ENCODE measurements at regions not wholly inside any gene's neighbourhood (a gene's known extent, or its start where the extent isn't known, plus 50 kb on each side); places are given as distances from the start of the nearest gene placed in this dataset.

GRCh38 chr10:36391405-36391804 lies 734.0 kb upstream of the ANKRD30A start:
- H3K36me3 ChIP-seq (ENCODE audit: control insufficient read depth in 2 of 2, extremely low read depth in 1 of 2, insufficient read depth in 2 of 2, low read length in 2 of 2) = no peaks in the 10 kb centered on the region
- dilution Hi-C loops (cut with MboI; ENCODE audit: extremely low pct_ligation_motif_present, low sequenced_read_pairs) (no loop called here), intact Hi-C loops (cut with micrococcal nuclease) (no loop called here)
- POLR2A ChIA-PET = no interaction called here
- H4K20me1 ChIP-seq (replicated peaks; ENCODE audit: control insufficient read depth, extremely low read depth, insufficient read depth, low read length) = no peaks in the 10 kb centered on the region
- H3K9ac ChIP-seq (replicated peaks; ENCODE audit: extremely low read depth, insufficient read depth, low read length) = no peak overlapping the region
- FAIRE-seq (no peak), DNase-seq (ENCODE audit: low read depth, low spot score) (no peak)
- CTCF ChIA-PET = no interaction called here
- no peak overlapping the region for H3K4me3 ChIP-seq (replicated peaks in 1 of 3; ENCODE audit: insufficient read depth in 1 of 3, low read depth in 1 of 3, low read length in 3 of 3)
- H3K27me3 ChIP-seq (ENCODE audit: control insufficient read depth in 2 of 2, insufficient read depth in 2 of 2, low read length in 2 of 2) = no peaks in the 10 kb centered on the region
- no TSS peak for BruUV-seq (replicated peaks)
- H3K4me1 ChIP-seq (ENCODE audit: control insufficient read depth, extremely low read depth, insufficient read depth, low read length) = no peaks in the 10 kb centered on the region
- no peak overlapping the region for H3K4me2 ChIP-seq (ENCODE audit: insufficient read depth, low read length)
- TF ChIP-seq MYC (IDR thresholded peaks at IDR 0.05; ENCODE audit: low read depth, low read length) (no peak), JUN (IDR thresholded peaks at IDR 0.05; ENCODE audit: borderline replicate concordance, insufficient read depth, insufficient read length, low read depth) (no peak), MAX (IDR thresholded peaks at IDR 0.05; ENCODE audit: insufficient read depth, insufficient read length) (no peak), FOS (IDR thresholded peaks at IDR 0.05; ENCODE audit: borderline replicate concordance, insufficient read depth, low read length) (no peak), POLR2AphosphoS5 (IDR thresholded peaks at IDR 0.05; ENCODE audit: insufficient read depth, low read depth, low read length) (no peak), POLR2A (IDR thresholded peaks at IDR 0.05; ENCODE audit: low read depth, low read length) (no peak), EZH2 (IDR thresholded peaks at IDR 0.05; ENCODE audit: borderline replicate concordance, low read depth, low read length, severe bottlenecking) (no peak), GATA2 (IDR thresholded peaks at IDR 0.05; ENCODE audit: insufficient read depth, insufficient read length, low read depth, low read length) (no peak)
- TF ChIP-seq, protein P1, sequence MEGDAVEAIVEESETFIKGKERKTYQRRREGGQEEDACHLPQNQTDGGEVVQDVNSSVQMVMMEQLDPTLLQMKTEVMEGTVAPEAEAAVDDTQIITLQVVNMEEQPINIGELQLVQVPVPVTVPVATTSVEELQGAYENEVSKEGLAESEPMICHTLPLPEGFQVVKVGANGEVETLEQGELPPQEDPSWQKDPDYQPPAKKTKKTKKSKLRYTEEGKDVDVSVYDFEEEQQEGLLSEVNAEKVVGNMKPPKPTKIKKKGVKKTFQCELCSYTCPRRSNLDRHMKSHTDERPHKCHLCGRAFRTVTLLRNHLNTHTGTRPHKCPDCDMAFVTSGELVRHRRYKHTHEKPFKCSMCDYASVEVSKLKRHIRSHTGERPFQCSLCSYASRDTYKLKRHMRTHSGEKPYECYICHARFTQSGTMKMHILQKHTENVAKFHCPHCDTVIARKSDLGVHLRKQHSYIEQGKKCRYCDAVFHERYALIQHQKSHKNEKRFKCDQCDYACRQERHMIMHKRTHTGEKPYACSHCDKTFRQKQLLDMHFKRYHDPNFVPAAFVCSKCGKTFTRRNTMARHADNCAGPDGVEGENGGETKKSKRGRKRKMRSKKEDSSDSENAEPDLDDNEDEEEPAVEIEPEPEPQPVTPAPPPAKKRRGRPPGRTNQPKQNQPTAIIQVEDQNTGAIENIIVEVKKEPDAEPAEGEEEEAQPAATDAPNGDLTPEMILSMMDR (IDR thresholded peaks at IDR 0.05; ENCODE audit: extremely low read depth in 1 of 2, insufficient read depth in 1 of 2, low read depth in 1 of 2, low read length in 2 of 2) = no peak
- no peak overlapping the region for H2AFZ ChIP-seq (ENCODE audit: low read depth, low read length)
- no peaks in the 10 kb centered on the region for H3K9me3 ChIP-seq (replicated peaks; ENCODE audit: control insufficient read depth, insufficient read depth, low read length)
- no peaks in the 10 kb centered on the region for H3K79me2 ChIP-seq (ENCODE audit: control insufficient read depth, insufficient read depth, low read length)
- H3K27ac ChIP-seq (ENCODE audit: insufficient read depth, low read depth, low read length) = no peak overlapping the region
- no peaks in the 10 kb centered on the region for H3K9me1 ChIP-seq (replicated peaks; ENCODE audit: control insufficient read depth, extremely low read depth, insufficient read depth, low read length)

Data from endothelial cell of umbilical vein (primary cell).